Esophagus muscularis mucosa (tissue), 3 donors: ENCODE measurements at regions not wholly inside any gene's neighbourhood (a gene's known extent, or its start where the extent isn't known, plus 50 kb on each side); places are given as distances from the start of the nearest gene placed in this dataset.

Experiments used
- CTCF ChIP-seq, 3 experiments: fragments of 200-600 bp in 2 of 3; fragments of 450-650 bp in 1 of 3; sonication (generic) in 2 of 3; IDR thresholded peaks; one replicate each; pipeline ENCODE4 v1.5.1; 2017 to 2019; ENCODE audit warnings: antibody characterized with exemption in 3 of 3, mild to moderate bottlenecking in 2 of 3, moderate library complexity in 1 of 3
- EP300 ChIP-seq: sonication (generic); formaldehyde crosslinking; IDR thresholded peaks from one replicate; pipeline ENCODE4 v1.6.1; 2017; ENCODE audit warnings: antibody characterized with exemption

- TF ChIP-seq CTCF (IDR thresholded peaks at IDR 0.05) = no peak
- TF ChIP-seq EP300 = no peak
Observed at GRCh38 chr17:73759734-73760438, 115.6 kb upstream of the SDK2 start.
